ENCODE measurements at regions not wholly inside any gene's neighbourhood (a gene's known extent, or its start where the extent isn't known, plus 50 kb on each side); places are given as distances from the start of the nearest gene placed in this dataset.

- CTCF ChIA-PET (ENCODE audit: unreplicated experiment) = no interaction called here
- TF ChIP-seq, protein P1, sequence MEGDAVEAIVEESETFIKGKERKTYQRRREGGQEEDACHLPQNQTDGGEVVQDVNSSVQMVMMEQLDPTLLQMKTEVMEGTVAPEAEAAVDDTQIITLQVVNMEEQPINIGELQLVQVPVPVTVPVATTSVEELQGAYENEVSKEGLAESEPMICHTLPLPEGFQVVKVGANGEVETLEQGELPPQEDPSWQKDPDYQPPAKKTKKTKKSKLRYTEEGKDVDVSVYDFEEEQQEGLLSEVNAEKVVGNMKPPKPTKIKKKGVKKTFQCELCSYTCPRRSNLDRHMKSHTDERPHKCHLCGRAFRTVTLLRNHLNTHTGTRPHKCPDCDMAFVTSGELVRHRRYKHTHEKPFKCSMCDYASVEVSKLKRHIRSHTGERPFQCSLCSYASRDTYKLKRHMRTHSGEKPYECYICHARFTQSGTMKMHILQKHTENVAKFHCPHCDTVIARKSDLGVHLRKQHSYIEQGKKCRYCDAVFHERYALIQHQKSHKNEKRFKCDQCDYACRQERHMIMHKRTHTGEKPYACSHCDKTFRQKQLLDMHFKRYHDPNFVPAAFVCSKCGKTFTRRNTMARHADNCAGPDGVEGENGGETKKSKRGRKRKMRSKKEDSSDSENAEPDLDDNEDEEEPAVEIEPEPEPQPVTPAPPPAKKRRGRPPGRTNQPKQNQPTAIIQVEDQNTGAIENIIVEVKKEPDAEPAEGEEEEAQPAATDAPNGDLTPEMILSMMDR (conservative IDR thresholded peaks at IDR 0.05; ENCODE audit: low read length) = no peak
- TF ChIP-seq EZH2phosphoT487 (IDR thresholded peaks at IDR 0.05; ENCODE audit: borderline replicate concordance, low read depth, low read length) = no peak
- no peak for DNase-seq (ENCODE audit: low spot score)
- H3K9me3 ChIP-seq (ENCODE audit: low read length) = no peaks in the 10 kb centered on the region
- intact Hi-C loops (cut with micrococcal nuclease; ENCODE audit: unreplicated experiment) = no loop called here
- no peaks in the 10 kb centered on the region for H3K4me1 ChIP-seq (ENCODE audit: insufficient read depth, low read length, poor library complexity, severe bottlenecking)
- no peak overlapping the region for H2AFZ ChIP-seq (ENCODE audit: low read length)
- no peaks in the 10 kb centered on the region for H4K20me1 ChIP-seq (ENCODE audit: insufficient read depth, low read length)
- H3K4me3 ChIP-seq (ENCODE audit: low read depth, low read length, poor library complexity, severe bottlenecking) = no peak overlapping the region
- BruUV-seq (replicated peaks) = no TSS peak
- H3K4me2 ChIP-seq (ENCODE audit: low read length) = no peak overlapping the region
- no peaks in the 10 kb centered on the region for H3K79me2 ChIP-seq (ENCODE audit: insufficient read depth, low read depth, low read length)
- POLR2A ChIA-PET = no interaction called here
- H3K36me3 ChIP-seq (ENCODE audit: insufficient read depth, low read length) = no peaks in the 10 kb centered on the region
- H3K9me2 ChIP-seq (ENCODE audit: insufficient read depth, low read length) = no peaks in the 10 kb centered on the region
- H3K27ac ChIP-seq (ENCODE audit: low read depth, low read length, poor library complexity, severe bottlenecking) = no peak overlapping the region
Measured at GRCh38 chr1:170290991-170291390, 145.2 kb downstream of the NTMT2 start.

DNA sequence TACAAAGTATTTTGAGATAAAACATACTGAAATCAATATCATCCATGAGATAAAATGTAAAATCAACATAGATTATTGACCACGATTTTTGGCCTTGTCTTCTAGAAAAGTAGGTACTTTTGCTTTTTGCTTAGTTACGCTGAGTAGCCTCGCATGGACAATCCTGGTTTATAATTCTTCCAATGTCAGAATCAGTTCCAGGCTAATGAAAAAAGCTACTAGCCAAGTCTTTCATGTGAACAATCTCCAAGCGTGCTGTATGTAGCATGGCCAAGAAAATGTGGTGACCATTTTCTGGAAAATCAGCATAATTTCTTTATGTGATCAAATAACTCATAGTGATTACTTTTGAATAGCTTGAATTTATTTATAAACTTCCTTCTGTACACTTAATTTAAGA lies 145.8 kb downstream of the NTMT2 start:
- no peaks in the 10 kb centered on the region for H3K9me2 ChIP-seq (ENCODE audit: insufficient read depth, low read length)
- no TSS peak for BruUV-seq (replicated peaks)
- no peak overlapping the region for H3K4me2 ChIP-seq (ENCODE audit: low read length)
- H4K20me1 ChIP-seq (ENCODE audit: insufficient read depth, low read length) = no peaks in the 10 kb centered on the region
- ChIA-PET CTCF (ENCODE audit: unreplicated experiment) (no interaction called here), POLR2A (no interaction called here)
- H3K36me3 ChIP-seq (ENCODE audit: insufficient read depth, low read length) = no peaks in the 10 kb centered on the region
- no peaks in the 10 kb centered on the region for H3K79me2 ChIP-seq (ENCODE audit: insufficient read depth, low read depth, low read length)
- no peak for DNase-seq (ENCODE audit: low spot score)
- no peak overlapping the region for H3K27ac ChIP-seq (ENCODE audit: low read depth, low read length, poor library complexity, severe bottlenecking)
- no peaks in the 10 kb centered on the region for H3K4me1 ChIP-seq (ENCODE audit: insufficient read depth, low read length, poor library complexity, severe bottlenecking)
- H3K4me3 ChIP-seq (ENCODE audit: low read depth, low read length, poor library complexity, severe bottlenecking) = no peak overlapping the region
- no peaks in the 10 kb centered on the region for H3K9me3 ChIP-seq (ENCODE audit: low read length)
- TF ChIP-seq, protein P1 (conservative IDR thresholded peaks at IDR 0.05; ENCODE audit: low read length) = no peak
- no peak for TF ChIP-seq EZH2phosphoT487 (IDR thresholded peaks at IDR 0.05; ENCODE audit: borderline replicate concordance, low read depth, low read length)
- no peak overlapping the region for H2AFZ ChIP-seq (ENCODE audit: low read length)
- intact Hi-C loops (cut with micrococcal nuclease; ENCODE audit: unreplicated experiment) = no loop called here

GRCh38 chr1:170296211-170296610 lies 150.5 kb downstream of the NTMT2 start:
- Histone ChIP-seq H3K4me2 (ENCODE audit: low read length) (no peak overlapping the region), H3K9me3 (ENCODE audit: low read length) (no peaks in the 10 kb centered on the region), H3K9me2 (ENCODE audit: insufficient read depth, low read length) (no peaks in the 10 kb centered on the region), H3K4me3 (ENCODE audit: low read depth, low read length, poor library complexity, severe bottlenecking) (no peak overlapping the region), H2AFZ (ENCODE audit: low read length) (no peak overlapping the region), H4K20me1 (ENCODE audit: insufficient read depth, low read length) (no peaks in the 10 kb centered on the region), H3K79me2 (ENCODE audit: insufficient read depth, low read depth, low read length) (no peaks in the 10 kb centered on the region), H3K4me1 (ENCODE audit: insufficient read depth, low read length, poor library complexity, severe bottlenecking) (no peaks in the 10 kb centered on the region), H3K36me3 (ENCODE audit: insufficient read depth, low read length) (no peaks in the 10 kb centered on the region), H3K27ac (ENCODE audit: low read depth, low read length, poor library complexity, severe bottlenecking) (no peak overlapping the region)
- intact Hi-C loops (cut with micrococcal nuclease; ENCODE audit: unreplicated experiment) = no loop called here
- TF ChIP-seq EZH2phosphoT487 (IDR thresholded peaks at IDR 0.05; ENCODE audit: borderline replicate concordance, low read depth, low read length) = no peak
- TF ChIP-seq, protein P1 (conservative IDR thresholded peaks at IDR 0.05; ENCODE audit: low read length) = no peak
- ChIA-PET CTCF (ENCODE audit: unreplicated experiment) (no interaction called here), POLR2A (interaction anchor here (0.7 kb wide), 1 partner anchor 495 kb away, joined by 4 read pairs; no protein-coding TSS in a partner anchor)
- no peak for DNase-seq (ENCODE audit: low spot score)
- no TSS peak for BruUV-seq (replicated peaks)

Data from OCI-LY7 (cell line).